ENCODE measurements at regions not wholly inside any gene's neighbourhood (a gene's known extent, or its start where the extent isn't known, plus 50 kb on each side); places are given as distances from the start of the nearest gene placed in this dataset.

DNA sequence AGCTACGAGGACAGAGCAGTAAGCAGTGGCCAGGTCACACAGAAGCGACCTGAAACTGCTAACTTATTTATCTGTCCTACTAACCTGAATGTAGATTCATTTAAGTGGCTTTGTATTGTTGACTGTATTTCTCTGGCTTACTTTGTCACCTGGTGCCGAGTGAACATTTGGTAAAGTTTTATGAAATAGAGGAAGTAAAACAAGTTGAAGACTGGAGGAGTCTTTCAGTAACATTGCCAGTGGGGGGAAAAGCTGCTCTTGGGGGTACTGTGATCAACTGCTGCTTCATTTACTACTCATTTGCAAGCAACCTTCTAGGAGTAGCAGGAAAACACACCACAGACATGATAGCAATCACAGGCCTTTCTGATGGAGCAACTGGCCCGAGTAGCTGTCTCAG, 615.0 kb downstream of the FGF9 start:
- TF ChIP-seq REST (tag by site-specific recombination; IDR thresholded peaks at IDR 0.05) (no peak), GFI1B (tag by site-specific recombination; IDR thresholded peaks at IDR 0.05) (no peak), HOXC10 (CRISPR knock-in tag; IDR thresholded peaks at IDR 0.05) (no peak), ZNF184 (tag by site-specific recombination; IDR thresholded peaks at IDR 0.05) (no peak), ZNF292 (tag by site-specific recombination; IDR thresholded peaks at IDR 0.05; ENCODE audit: borderline replicate concordance, low read depth) (no peak), ZNF138 (tag by site-specific recombination; IDR thresholded peaks at IDR 0.05; ENCODE audit: borderline replicate concordance) (no peak), TRIM28 (IDR thresholded peaks at IDR 0.05; ENCODE audit: borderline replicate concordance, low read length) (no peak), HIC1 (tag by site-specific recombination; IDR thresholded peaks at IDR 0.05) (no peak), YY2 (tag by site-specific recombination; IDR thresholded peaks at IDR 0.05) (no peak)
- TF ChIP-seq, protein P1, sequence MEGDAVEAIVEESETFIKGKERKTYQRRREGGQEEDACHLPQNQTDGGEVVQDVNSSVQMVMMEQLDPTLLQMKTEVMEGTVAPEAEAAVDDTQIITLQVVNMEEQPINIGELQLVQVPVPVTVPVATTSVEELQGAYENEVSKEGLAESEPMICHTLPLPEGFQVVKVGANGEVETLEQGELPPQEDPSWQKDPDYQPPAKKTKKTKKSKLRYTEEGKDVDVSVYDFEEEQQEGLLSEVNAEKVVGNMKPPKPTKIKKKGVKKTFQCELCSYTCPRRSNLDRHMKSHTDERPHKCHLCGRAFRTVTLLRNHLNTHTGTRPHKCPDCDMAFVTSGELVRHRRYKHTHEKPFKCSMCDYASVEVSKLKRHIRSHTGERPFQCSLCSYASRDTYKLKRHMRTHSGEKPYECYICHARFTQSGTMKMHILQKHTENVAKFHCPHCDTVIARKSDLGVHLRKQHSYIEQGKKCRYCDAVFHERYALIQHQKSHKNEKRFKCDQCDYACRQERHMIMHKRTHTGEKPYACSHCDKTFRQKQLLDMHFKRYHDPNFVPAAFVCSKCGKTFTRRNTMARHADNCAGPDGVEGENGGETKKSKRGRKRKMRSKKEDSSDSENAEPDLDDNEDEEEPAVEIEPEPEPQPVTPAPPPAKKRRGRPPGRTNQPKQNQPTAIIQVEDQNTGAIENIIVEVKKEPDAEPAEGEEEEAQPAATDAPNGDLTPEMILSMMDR (tag by site-specific recombination; IDR thresholded peaks at IDR 0.05): no peak
